Suprapubic skin (tissue), 4 donors: ENCODE measurements at regions not wholly inside any gene's neighbourhood (a gene's known extent, or its start where the extent isn't known, plus 50 kb on each side); places are given as distances from the start of the nearest gene placed in this dataset.

Experiments used
- DNase-seq, 2 donors: peaks; one replicate each; pipeline ENCODE4 v3.0.0-alpha.2; 2019; ENCODE audit warnings: low spot score in 2 of 2
- H3K27ac ChIP-seq: fragments of 200-600 bp; sonication (generic); one replicate; pipeline ENCODE4 v1.5.1; 2019
- H3K27me3 ChIP-seq: fragments of 200-600 bp; sonication (generic); one replicate; pipeline ENCODE4 v1.5.1; 2019
- H3K36me3 ChIP-seq: fragments of 200-600 bp; sonication (generic); one replicate; pipeline ENCODE4 v1.5.1; 2019
- H3K4me1 ChIP-seq: fragments of 200-600 bp; sonication (generic); one replicate; pipeline ENCODE4 v1.5.1; 2019
- H3K4me3 ChIP-seq: fragments of 200-600 bp; sonication (generic); one replicate; pipeline ENCODE4 v1.5.1; 2019; ENCODE audit warnings: mild to moderate bottlenecking
- H3K9me3 ChIP-seq: fragments of 200-600 bp; sonication (generic); one replicate; pipeline ENCODE4 v1.5.1; 2019
- EP300 ChIP-seq: sonication (generic); formaldehyde crosslinking; IDR thresholded peaks from one replicate; pipeline ENCODE4 v1.6.1; 2017; ENCODE audit warnings: antibody characterized with exemption
- POLR2A ChIP-seq, 2 donors: fragments of 450-650 bp; IDR thresholded peaks; one replicate each; pipeline ENCODE4 v1.6.1; 2017; ENCODE audit warnings: antibody characterized with exemption in 2 of 2, mild to moderate bottlenecking in 2 of 2, moderate library complexity in 2 of 2
- POLR2AphosphoS5 ChIP-seq, 3 donors: sonication (generic); formaldehyde crosslinking; IDR thresholded peaks; one replicate each; pipeline ENCODE4 v1.6.1; 2017; ENCODE audit warnings: antibody characterized with exemption in 3 of 3
- WGBS: methylation state at CpG from one replicate; pipeline ENCODE4 v1.1.5; 2018; 5-methylcytosine and 5-hydroxymethylcytosine counted together
- TF ChIP-seq, protein P1 (sequence below), 2 donors: fragments of 200-600 bp in 1 of 2; fragments of 450-650 bp in 1 of 2; sonication (generic) in 1 of 2; IDR thresholded peaks; one replicate each; pipeline ENCODE4 v1.5.1; 2016 to 2019; ENCODE audit warnings: antibody characterized with exemption in 2 of 2, mild to moderate bottlenecking in 1 of 2, moderate library complexity in 1 of 2

DNA sequence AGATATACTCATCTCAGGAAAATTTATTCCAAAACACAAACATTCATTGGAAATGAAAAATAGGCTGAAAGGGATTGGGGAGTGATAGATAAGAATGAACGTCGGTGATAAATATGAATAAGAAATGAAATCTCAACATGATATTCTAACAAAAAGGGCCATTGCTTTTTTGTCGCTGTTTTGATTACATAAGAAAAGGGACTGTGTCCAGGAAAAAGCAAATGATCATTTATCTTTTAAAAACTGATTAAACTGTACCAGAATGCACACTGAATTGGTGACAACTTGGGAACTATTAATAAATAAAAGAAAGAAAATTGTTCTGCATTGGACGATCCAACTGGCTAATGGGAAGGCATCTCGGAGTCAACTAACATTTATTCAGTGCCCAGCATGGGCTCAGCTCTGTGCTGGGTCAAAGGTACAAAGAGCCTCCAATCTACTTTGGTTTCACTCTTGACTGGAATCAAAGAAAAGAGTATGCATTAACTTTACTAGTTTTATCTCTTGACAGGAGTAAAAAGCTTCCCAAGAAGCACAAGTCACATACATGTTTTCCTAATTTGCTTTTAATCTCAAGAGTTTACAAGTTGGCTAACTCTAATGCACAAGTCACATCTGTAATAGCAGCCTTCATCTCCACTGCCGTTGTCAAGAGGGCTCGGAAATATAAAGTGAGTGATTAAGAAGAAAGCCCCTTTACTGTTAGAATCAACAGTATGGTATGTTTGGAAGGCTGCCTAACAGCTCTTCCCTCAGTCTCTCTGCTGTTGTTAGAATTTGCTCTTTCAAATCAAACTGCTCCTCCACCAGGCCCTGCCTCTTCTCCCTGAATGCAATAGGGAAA is 280.0 kb downstream of the IGSF11 start:
- no peak for DNase-seq
- 77% methylated on average over 7 of the region's 7 CpGs for WGBS
- TF ChIP-seq EP300 (no peak), POLR2AphosphoS5 (IDR thresholded peaks at IDR 0.05) (no peak)
- TF ChIP-seq, protein P1, sequence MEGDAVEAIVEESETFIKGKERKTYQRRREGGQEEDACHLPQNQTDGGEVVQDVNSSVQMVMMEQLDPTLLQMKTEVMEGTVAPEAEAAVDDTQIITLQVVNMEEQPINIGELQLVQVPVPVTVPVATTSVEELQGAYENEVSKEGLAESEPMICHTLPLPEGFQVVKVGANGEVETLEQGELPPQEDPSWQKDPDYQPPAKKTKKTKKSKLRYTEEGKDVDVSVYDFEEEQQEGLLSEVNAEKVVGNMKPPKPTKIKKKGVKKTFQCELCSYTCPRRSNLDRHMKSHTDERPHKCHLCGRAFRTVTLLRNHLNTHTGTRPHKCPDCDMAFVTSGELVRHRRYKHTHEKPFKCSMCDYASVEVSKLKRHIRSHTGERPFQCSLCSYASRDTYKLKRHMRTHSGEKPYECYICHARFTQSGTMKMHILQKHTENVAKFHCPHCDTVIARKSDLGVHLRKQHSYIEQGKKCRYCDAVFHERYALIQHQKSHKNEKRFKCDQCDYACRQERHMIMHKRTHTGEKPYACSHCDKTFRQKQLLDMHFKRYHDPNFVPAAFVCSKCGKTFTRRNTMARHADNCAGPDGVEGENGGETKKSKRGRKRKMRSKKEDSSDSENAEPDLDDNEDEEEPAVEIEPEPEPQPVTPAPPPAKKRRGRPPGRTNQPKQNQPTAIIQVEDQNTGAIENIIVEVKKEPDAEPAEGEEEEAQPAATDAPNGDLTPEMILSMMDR (IDR thresholded peaks at IDR 0.05) = no peak
- peaks cover 2% of the 10 kb centered on the region for H3K9me3 ChIP-seq
- H3K27me3 ChIP-seq = no peaks in the 10 kb centered on the region
- no peak overlapping the region for H3K27ac ChIP-seq
- H3K4me1 ChIP-seq = no peaks in the 10 kb centered on the region
- H3K36me3 ChIP-seq = no peaks in the 10 kb centered on the region
- H3K4me3 ChIP-seq = no peak overlapping the region

DNA sequence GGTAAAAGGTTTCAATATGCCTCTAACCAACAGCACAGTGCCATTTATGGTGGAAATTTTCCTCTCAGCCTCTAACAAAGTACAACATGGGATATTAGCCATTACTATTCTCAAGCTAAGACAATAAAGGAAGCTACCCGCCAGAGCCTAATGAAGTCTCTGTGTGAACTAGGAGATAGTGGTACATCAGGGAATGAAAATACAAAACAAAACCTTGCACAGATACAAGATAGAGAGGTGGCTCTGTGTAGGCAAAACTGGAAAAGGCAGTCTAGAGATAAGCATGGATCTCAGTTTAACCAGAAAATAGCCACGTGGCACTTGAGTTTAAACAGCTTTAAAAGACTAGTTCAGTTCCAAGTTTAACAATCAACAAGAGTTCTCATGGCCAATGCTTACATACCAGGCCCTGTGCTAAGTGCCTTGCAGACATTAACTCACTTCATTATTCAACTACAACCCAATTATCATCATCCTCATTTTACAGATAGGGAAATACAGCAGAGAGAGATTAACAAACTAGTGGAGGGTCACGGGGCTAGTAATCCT is 279.3 kb downstream of the IGSF11 start:
- H3K4me3 ChIP-seq = no peak overlapping the region
- no peaks in the 10 kb centered on the region for H3K9me3 ChIP-seq
- WGBS = 80% methylated on average over 3 of the region's 3 CpGs
- no peak for DNase-seq
- H3K27me3 ChIP-seq = no peaks in the 10 kb centered on the region
- H3K36me3 ChIP-seq = no peaks in the 10 kb centered on the region
- TF ChIP-seq EP300 (no peak), POLR2A (IDR thresholded peaks at IDR 0.05) (no peak), POLR2AphosphoS5 (IDR thresholded peaks at IDR 0.05) (no peak)
- TF ChIP-seq, protein P1 (IDR thresholded peaks at IDR 0.05) = no peak
- H3K27ac ChIP-seq = no peak overlapping the region
- H3K4me1 ChIP-seq = no peaks in the 10 kb centered on the region

DNA sequence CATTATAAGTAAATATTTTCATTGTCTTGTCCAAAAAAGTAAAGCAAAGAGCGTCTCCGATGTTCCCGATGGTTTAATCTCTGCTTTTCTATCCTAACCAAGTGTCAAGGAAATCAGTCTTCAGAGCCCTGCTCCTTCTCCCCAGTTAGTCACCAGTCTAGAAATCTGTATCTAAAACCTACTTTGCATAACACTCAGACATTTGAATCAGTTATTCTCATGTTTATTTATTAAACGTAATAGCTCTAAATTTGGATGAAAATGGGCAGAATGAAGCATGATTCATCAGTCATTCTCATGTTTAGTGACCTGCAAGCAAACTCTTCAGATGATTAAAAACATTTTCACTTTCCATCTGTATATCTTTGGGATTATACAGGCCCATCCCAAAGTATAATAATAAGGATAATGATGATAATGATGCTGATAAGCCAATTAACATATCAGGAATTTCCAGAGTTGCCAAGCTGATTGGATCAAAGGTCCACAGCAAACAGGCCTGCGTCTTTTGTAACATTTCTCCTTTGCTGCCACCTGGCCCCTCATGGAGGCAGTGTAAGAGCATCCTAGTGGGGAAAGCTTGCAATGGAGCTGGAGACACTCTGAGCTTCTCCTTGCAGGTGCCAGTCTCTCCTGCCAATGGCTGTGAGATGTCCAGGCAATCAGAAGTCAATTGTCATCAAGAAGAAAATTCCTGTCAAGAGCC is 273.9 kb downstream of the IGSF11 start:
- DNase-seq = no peak
- 74% methylated on average over 5 of the region's 5 CpGs for WGBS
- TF ChIP-seq, protein P1 (IDR thresholded peaks at IDR 0.05) = no peak
- TF ChIP-seq POLR2A (IDR thresholded peaks at IDR 0.05) = no peak
- TF ChIP-seq POLR2AphosphoS5 (IDR thresholded peaks at IDR 0.05) = no peak
- TF ChIP-seq EP300 = no peak
- Histone ChIP-seq H3K4me1 (no peaks in the 10 kb centered on the region), H3K4me3 (no peak overlapping the region), H3K9me3 (no peaks in the 10 kb centered on the region), H3K27ac (no peak overlapping the region), H3K36me3 (no peaks in the 10 kb centered on the region), H3K27me3 (no peaks in the 10 kb centered on the region)

DNA sequence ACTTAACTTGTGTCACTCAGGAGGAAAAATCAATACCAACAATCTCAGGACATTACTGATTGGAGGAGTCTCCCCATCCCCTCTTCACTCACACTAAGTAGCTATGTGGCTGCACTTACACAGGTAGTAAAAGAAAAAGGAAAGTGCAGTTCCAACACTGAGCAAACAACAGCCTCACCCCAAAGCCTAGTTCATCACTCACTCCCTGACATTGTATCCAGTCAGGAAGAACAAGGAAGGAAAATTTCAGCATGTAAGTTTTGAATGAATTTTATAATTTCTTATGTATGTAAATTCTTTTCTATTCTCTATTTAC is 273.4 kb downstream of the IGSF11 start:
- no peak for TF ChIP-seq EP300
- TF ChIP-seq, protein P1 (IDR thresholded peaks at IDR 0.05) = no peak
- TF ChIP-seq POLR2A (IDR thresholded peaks at IDR 0.05) = no peak
- no peak for TF ChIP-seq POLR2AphosphoS5 (IDR thresholded peaks at IDR 0.05)
- Histone ChIP-seq H3K9me3 (no peaks in the 10 kb centered on the region), H3K4me3 (no peak overlapping the region), H3K4me1 (no peaks in the 10 kb centered on the region), H3K36me3 (no peaks in the 10 kb centered on the region), H3K27me3 (no peaks in the 10 kb centered on the region), H3K27ac (no peak overlapping the region)
- no peak for DNase-seq

DNA sequence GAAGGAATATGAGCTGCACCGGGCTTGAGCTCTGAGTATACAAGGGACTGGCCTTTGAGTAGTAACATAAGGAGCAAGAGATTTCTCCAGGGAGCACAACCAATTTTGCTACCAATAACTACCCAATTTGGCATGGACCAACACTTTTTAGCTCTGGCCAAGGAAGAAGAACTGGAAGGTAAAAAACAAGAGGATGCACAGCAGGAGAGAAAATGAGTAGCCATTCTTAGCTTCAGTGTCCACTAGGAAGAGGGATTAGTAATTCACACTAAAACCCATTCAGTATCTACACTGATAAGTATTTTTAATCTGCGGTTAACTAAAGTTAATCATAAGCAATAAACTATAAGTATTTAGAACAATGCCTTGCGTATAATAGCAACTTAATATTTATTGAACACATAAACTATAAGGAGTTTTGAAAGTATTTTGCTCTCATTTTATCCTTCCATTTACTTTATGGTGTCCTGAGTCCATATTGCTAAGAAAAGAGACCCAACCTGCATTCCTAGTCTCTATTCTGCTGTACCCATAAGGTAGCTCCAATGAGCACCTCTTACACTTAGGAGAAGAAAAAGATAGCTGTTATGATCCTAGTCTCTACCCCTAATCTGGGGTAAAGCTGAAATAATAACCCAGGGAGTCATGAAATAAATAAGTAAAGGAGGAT is 268.9 kb downstream of the IGSF11 start:
- H3K27me3 ChIP-seq = no peaks in the 10 kb centered on the region
- H3K9me3 ChIP-seq = no peaks in the 10 kb centered on the region
- TF ChIP-seq, protein P1 (IDR thresholded peaks at IDR 0.05) = no peak
- TF ChIP-seq POLR2AphosphoS5 (IDR thresholded peaks at IDR 0.05) = no peak
- TF ChIP-seq POLR2A (IDR thresholded peaks at IDR 0.05) = no peak
- TF ChIP-seq EP300 = no peak
- 96% methylated on average over 3 of the region's 3 CpGs for WGBS
- no peaks in the 10 kb centered on the region for H3K4me1 ChIP-seq
- no peak overlapping the region for H3K27ac ChIP-seq
- DNase-seq = no peak
- no peak overlapping the region for H3K4me3 ChIP-seq
- no peaks in the 10 kb centered on the region for H3K36me3 ChIP-seq
